GM21515 (cell line): ENCODE measurements at regions not wholly inside any gene's neighbourhood (a gene's known extent, or its start where the extent isn't known, plus 50 kb on each side); places are given as distances from the start of the nearest gene placed in this dataset.

Experiments used
- ATAC-seq: cut with Tn5 transposase; IDR thresholded peaks from one replicate; pipeline ENCODE4 v1.9.1; 2021; ENCODE audit not compliant: unreplicated experiment

GRCh38 chr2:129695496-129695895, 284.0 kb upstream of the RAB6C start:
- no peak for ATAC-seq

- no peak for ATAC-seq
Measured at GRCh38 chr2:129698593-129698992, 280.9 kb upstream of the RAB6C start.

- ATAC-seq: no peak
Measured at GRCh38 chr2:129699781-129700573, 279.5 kb upstream of the RAB6C start.

- ATAC-seq: no peak
Measured at GRCh38 chr2:129702416-129703176, 276.9 kb upstream of the RAB6C start.

- ATAC-seq: no peak
Measured at GRCh38 chr2:129705085-129705484, 274.4 kb upstream of the RAB6C start.

GRCh38 chr2:129707800-129708199, 271.7 kb upstream of the RAB6C start:
- ATAC-seq: no peak

- ATAC-seq: no peak
Measured at GRCh38 chr2:129708221-129708967, 271.1 kb upstream of the RAB6C start.

GRCh38 chr2:129709001-129709955, 270.2 kb upstream of the RAB6C start:
- ATAC-seq: no peak

- ATAC-seq: no peak
Measured at GRCh38 chr2:129709956-129710598, 269.4 kb upstream of the RAB6C start.

GRCh38 chr2:129710670-129711495, 268.6 kb upstream of the RAB6C start:
- no peak for ATAC-seq

GRCh38 chr2:129711816-129712675, 267.4 kb upstream of the RAB6C start:
- no peak for ATAC-seq

- no peak for ATAC-seq
Measured at GRCh38 chr2:129712676-129712985, 266.8 kb upstream of the RAB6C start.

GRCh38 chr2:129713337-129713736, 266.1 kb upstream of the RAB6C start:
- no peak for ATAC-seq

GRCh38 chr2:129716781-129717559, 262.5 kb upstream of the RAB6C start:
- no peak for ATAC-seq

- no peak for ATAC-seq
Measured at GRCh38 chr2:129717560-129718130, 261.8 kb upstream of the RAB6C start.

GRCh38 chr2:129719335-129719734, 260.1 kb upstream of the RAB6C start:
- no peak for ATAC-seq

GRCh38 chr2:129720360-129720759, 259.1 kb upstream of the RAB6C start:
- no peak for ATAC-seq
